ENCODE measurements at regions not wholly inside any gene's neighbourhood (a gene's known extent, or its start where the extent isn't known, plus 50 kb on each side); places are given as distances from the start of the nearest gene placed in this dataset.

DNA sequence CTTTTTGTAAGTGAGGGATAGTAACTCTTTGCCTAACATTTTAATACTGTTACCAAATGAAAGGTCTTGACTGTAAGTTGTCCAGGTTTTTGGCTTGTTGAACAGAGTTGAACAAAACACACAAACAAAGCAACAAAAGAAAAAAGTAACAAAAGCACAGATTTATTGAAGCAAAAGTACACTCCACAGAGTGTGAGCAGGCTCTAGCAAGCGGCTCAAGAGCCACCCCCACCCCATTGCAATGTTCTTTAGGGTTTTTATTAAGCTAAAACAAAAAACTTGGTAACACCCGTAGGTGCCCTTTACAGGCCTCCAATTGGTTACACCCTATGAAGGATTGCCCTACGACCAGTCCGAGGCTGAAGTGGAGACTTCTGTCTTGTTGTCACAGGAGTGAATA is 197.4 kb upstream of the MAP3K1 start:
- DNase-seq = no peak

DNA sequence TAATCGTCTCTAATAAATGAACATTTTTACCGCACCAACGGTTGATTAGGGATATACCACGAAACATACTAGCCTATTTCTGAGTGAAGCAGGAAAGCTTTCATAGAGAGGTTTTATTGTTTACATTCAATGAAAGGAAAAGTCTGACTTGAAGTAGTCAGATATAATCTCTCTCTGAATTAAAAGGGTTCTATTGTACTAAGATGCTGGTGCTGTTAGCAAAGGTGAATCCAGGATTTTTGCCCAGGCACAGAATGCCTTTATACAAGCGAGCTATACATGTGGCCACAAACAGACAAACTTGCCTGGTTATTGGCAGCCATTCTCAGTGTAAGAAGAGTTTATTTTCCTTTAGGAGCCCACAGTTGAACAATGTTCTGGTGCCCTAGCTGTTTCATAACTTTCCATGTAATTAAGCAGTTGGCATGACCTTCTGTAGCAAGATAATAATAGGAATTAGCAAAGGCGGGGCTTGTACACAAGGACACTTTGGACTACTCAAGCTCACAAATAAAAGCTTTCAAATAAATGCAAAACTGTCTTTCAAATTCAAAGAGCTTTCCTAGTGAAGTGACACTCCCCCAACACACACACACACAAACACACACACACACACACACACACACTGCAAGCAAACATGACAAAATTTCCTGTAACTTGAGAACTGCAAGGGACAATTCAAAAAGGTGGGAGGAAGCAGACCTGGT is 198.7 kb upstream of the MAP3K1 start:
- DNase-seq = no peak

GRCh38 chr5:56615361-56616153 is 199.8 kb upstream of the MAP3K1 start:
- DNase-seq = no peak

DNA sequence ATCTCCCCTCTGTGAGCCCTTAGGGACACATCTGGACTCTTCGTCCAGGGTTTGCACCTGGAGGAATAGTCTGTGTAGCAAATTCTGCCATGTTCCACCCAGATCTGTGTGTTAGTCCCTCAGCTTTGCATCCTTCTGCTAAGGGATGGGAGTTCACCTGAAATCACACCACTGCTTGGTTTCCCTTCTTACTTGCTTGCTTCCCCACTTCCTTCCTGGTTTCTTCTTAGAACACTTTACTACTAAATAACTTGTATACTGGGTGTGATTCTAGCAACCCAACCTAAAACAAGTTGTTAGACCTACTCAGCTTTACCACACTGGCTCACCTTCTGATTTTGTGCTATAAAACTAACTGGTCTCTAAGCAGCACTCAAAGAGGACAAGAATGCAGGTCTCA is 202.6 kb upstream of the MAP3K1 start:
- DNase-seq = no peak

- DNase-seq = no peak
Measured at GRCh38 chr5:56612353-56612752, 203.0 kb upstream of the MAP3K1 start.

- DNase-seq = peak; percentile 24
Measured at GRCh38 chr5:56610093-56610698, 205.2 kb upstream of the MAP3K1 start.

GRCh38 chr5:56608217-56608925 is 207.0 kb upstream of the MAP3K1 start:
- no peak for DNase-seq

DNA sequence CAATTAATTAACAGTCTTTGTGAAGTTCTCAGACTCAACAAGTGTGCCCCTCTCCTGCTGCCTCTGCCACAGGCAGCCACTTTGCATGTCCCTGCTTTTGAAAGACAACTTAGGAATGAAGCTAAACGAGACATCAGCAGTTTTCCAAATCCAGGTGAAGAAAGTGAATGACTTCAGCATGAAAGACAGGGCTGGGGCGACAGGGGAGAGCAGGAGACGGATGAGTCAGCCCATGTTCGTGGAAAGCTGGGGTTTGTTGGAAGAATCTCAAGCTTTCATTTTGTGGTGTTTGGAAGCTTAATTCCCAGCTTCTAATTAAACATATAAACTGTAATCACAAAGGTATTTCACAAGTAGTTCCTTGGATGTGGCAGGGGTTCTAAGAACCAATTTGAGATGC is 207.8 kb upstream of the MAP3K1 start:
- DNase-seq = no peak

GRCh38 chr5:56607074-56607473 is 208.3 kb upstream of the MAP3K1 start:
- DNase-seq = no peak

DNA sequence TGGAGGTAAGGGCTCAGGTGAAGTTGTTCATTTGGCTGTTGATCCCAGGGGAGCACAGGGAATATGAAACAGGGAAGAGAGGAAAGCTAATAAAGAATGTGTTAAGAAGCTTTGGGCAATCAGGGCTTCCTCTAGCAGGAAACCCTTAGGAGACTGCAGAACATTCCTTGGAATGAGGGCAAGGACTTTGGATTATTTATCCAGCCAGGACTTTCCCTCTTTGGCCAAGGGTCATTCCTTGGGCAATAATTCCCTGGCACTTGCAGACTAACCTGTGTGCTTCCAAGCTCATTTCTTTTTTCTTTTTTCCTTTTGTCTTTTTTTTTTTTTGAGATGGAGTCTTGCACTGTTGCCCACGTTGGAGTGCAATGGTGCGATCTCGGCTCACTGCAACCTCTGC is 209.2 kb upstream of the MAP3K1 start:
- no peak for DNase-seq

- no peak for DNase-seq
Measured at GRCh38 chr5:56605231-56605630, 210.1 kb upstream of the MAP3K1 start.

GRCh38 chr5:56601641-56602071 is 213.7 kb upstream of the MAP3K1 start:
- no peak for DNase-seq

- DNase-seq = no peak
Measured at GRCh38 chr5:56598941-56599340, 216.4 kb upstream of the MAP3K1 start.

DNA sequence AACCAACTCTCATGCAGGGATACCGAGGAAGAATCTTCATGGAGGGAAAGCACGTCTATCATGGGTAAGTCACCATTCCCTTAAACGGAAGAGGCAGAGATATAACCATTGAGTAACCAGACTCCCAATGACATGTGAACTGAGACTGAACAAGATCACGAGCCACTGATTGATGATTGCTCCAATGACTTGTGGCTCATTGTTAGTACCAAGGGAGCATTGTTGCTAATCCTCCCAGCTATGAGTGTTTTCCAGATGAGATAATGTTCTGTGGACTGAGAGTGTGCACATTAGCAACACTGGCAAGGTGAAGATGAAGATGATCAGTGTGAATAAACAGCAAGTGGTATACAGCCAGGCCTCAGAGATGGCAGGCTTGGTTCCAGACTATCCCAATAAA is 219.2 kb upstream of the MAP3K1 start:
- no peak for DNase-seq

DNA sequence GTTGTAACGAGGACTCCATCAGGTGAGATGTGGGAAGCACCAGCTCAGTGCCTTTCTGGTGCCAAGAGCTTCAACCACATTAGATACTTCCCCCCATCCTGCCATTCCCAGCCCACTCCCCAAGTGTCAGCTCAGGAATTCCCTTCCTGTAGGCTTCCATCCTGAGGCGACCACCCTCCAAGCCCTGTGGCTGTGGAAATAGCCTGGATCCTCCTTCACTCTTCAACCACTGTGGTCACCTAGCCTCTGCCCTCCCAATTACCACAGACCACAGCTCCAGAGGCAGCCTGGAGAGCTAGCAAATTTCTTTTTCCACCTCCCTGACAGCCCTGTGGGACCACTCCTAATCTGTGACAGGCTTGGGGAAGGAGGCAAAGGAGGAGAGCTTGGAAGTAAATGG is 219.8 kb upstream of the MAP3K1 start:
- DNase-seq = no peak

DNA sequence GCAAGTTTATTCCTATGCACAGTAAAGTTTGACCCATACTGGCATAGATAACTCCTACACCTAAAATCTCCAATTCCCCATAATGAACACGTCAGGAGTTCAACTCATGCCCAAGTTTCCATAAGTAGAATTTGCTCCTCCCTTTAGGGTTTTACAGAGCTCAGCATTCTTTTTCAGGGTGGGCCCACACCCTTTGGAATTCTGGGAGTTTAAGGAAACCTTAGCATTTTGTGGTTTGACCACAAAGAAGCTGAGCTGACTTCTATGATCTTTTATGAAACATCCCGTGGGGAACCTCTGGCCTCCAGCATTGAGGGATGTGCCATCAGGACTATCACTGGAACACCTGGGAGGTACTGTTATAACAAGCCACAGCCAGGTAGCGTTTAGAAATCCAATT is 220.6 kb upstream of the MAP3K1 start:
- DNase-seq = no peak

GRCh38 chr5:56591081-56591480 is 224.3 kb upstream of the MAP3K1 start:
- DNase-seq = no peak

DNA sequence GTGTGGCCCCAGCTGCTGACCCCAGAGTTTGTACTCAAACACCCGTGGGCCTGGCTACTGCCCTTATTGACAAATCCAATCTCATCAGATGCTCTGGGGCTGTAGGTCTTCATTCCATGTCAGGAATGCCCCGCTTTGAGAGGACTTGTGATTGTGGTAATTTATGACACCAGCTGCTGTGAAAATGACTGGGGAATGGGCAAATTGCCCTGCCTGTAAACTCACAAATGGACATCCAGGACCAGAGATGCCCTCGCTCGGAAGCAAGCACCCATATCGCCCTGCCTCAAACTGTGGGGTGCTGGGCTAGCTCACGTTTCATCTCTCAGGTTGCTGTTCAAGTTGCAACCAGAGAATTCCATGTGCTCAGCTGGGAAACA is 225.9 kb upstream of the MAP3K1 start:
- DNase-seq = no peak

DNA sequence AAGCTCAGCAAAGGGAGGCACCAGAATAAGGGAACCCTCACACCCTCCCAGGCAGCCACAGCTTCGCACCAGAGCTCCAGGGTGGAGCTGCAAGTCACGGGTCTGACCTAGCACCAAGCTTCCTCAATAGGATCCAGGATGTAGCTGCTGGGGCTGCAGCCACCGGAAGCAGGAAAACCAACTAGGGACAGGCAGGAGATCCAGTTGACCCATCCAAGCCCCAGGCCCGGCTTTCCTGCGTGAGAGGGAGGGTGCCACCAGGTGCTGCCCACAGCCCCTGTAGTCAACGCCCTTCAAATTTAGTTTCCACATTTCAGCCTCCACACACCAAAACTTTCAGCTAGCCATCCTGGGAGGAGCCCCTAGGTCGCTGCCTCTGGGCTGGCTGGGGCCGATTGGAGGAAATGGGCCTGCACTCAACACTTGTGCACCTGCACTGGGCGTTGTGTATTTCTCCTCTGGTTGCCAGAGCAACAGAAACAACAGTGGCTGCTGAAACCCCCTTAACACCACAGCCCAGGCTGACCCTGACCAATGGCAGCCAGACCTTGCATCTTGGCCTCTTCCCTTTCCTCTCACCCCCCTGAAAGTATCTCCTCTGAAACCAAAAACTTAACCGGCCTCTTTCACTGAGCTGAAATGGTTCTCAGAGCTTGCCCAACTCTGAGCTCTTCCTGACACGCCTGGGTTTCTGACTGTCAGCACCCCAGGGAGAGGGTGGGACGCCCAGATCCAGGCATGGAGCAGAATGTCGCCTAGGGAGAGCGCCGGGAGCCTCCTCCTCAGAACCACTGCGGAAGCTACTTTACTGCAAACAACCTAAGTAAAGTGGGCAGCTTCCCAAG is 226.5 kb upstream of the MAP3K1 start:
- peak; percentile 18 for DNase-seq

DNA sequence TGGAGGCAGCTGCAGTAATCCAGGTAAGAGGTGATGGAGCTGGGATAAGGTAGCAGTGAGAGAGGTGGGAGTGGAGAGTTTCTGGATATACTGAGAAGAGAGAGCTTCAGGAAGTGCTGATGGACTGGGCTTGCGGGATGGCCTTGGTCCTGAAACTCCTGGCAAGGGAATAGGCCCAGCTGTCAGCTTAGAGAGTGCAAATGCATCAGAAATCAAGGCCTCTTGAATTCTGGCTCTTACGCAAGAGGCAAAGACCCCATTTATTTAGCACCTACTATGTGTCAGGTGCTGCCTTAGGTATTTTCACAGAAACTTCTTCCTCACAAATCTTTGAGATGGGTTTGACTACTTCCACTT is 227.2 kb upstream of the MAP3K1 start:
- DNase-seq = no peak

- no peak for DNase-seq
Measured at GRCh38 chr5:56587381-56588130, 227.8 kb upstream of the MAP3K1 start.

Data from activated naive CD4-positive, alpha-beta T cell treated with anti-CD3 and anti-CD28 coated beads, Interleukin-2, amount 50 U/mL, for 16 hours (primary cell).